Neural cell (in vitro differentiated cells): ENCODE measurements at regions not wholly inside any gene's neighbourhood (a gene's known extent, or its start where the extent isn't known, plus 50 kb on each side); places are given as distances from the start of the nearest gene placed in this dataset.
"Not testable (repeated sequence)": the region's sequence is repeated elsewhere in the genome, so short reads cannot be mapped to it uniquely, and the experiment has no call there.

Experiments
- H2AFZ ChIP-seq: fragments of 200-600, 300-800 bp; sonication (generic), shearing (Covaris generic); 2 replicates; pipeline ENCODE4 v1.6.0; 2014; ENCODE audit warnings: low read depth, mild to moderate bottlenecking, antibody characterized with exemption, low read length, moderate library complexity
- H3F3A ChIP-seq: fragments of 200-600 bp; shearing (Covaris generic); 2 replicates; pipeline ENCODE4 v1.6.1; 2016; ENCODE audit warnings: mild to moderate bottlenecking, moderate library complexity, mixed read lengths, antibody characterized with exemption, low read length; ENCODE audit not compliant: insufficient read depth, poor library complexity, severe bottlenecking
- H3K27ac ChIP-seq: fragments of 200-600, 300-800 bp; sonication (generic), shearing (Covaris generic); 2 replicates; pipeline ENCODE4 v1.5.1; 2014; ENCODE audit warnings: mild to moderate bottlenecking, low read length, moderate library complexity
- H3K27me3 ChIP-seq: fragments of 300-800, 200-600 bp; sonication (generic), shearing (Covaris generic); 2 replicates; pipeline ENCODE4 v1.6.0; 2014; ENCODE audit warnings: mild to moderate bottlenecking, low read depth, low read length, moderate library complexity; ENCODE audit not compliant: insufficient read depth
- H3K36me3 ChIP-seq: fragments of 300-800, 200-600 bp; sonication (generic), shearing (Covaris generic); 2 replicates; pipeline ENCODE4 v1.5.1; 2014; ENCODE audit warnings: mild to moderate bottlenecking, antibody characterized with exemption, low read length, moderate library complexity; ENCODE audit not compliant: insufficient read depth
- H3K4me2 ChIP-seq: fragments of 300-800, 200-600 bp; sonication (generic), shearing (Covaris generic); 2 replicates; pipeline ENCODE4 v1.6.0; 2014; ENCODE audit warnings: mild to moderate bottlenecking, low read length
- H3K4me3 ChIP-seq: fragments of 300-800, 200-600 bp; sonication (generic), shearing (Covaris generic); 2 replicates; pipeline ENCODE4 v1.5.1; 2014; ENCODE audit warnings: mild to moderate bottlenecking, low read length, moderate library complexity
- H3K79me2 ChIP-seq: fragments of 200-600 bp; shearing (Covaris generic); replicated peaks from 2 replicates; pipeline ENCODE4 v1.6.0; 2014; ENCODE audit warnings: mild to moderate bottlenecking, low read length, moderate library complexity; ENCODE audit not compliant: insufficient read depth
- H3K9ac ChIP-seq: fragments of 300-800, 200-600 bp; sonication (generic), shearing (Covaris generic); 2 replicates; pipeline ENCODE4 v1.6.1; 2016; ENCODE audit warnings: mild to moderate bottlenecking, low read length, mixed read lengths
- H3K9me2 ChIP-seq: fragments of 200-600 bp; shearing (Covaris generic); 2 replicates; pipeline ENCODE4 v1.6.1; 2016; ENCODE audit warnings: mild to moderate bottlenecking, low read length, mixed read lengths; ENCODE audit not compliant: insufficient read depth
- H3K9me3 ChIP-seq: fragments of 200-600, 300-800 bp; sonication (generic), shearing (Covaris generic); 2 replicates; pipeline ENCODE4 v1.6.1; 2016; ENCODE audit warnings: mild to moderate bottlenecking, mixed run types, low read length, moderate library complexity, mixed read lengths
- H4K20me1 ChIP-seq: fragments of 200-600 bp; shearing (Covaris generic); 2 replicates; pipeline ENCODE4 v1.6.1; 2016; ENCODE audit warnings: mild to moderate bottlenecking, mixed run types; ENCODE audit not compliant: insufficient read depth
- CTCF ChIP-seq: fragments of 450-650 bp; IDR thresholded peaks from 2 replicates; pipeline ENCODE4 v1.5.1; 2014; ENCODE audit warnings: antibody characterized with exemption, mild to moderate bottlenecking, moderate library complexity; ENCODE audit not compliant: poor library complexity, severe bottlenecking
- EP300 ChIP-seq: fragments of 450-650 bp; conservative IDR thresholded peaks from 2 replicates; pipeline ENCODE4 v1.6.1; 2014; ENCODE audit warnings: antibody characterized with exemption, mild to moderate bottlenecking, moderate library complexity; ENCODE audit not compliant: poor library complexity, severe bottlenecking
- EZH2 ChIP-seq: fragments of 200-600, 300-800 bp; shearing (Covaris generic), sonication (generic); IDR thresholded peaks from 2 replicates; pipeline ENCODE4 v1.6.1; 2014; ENCODE audit warnings: antibody characterized with exemption, low read length, borderline replicate concordance, mild to moderate bottlenecking; ENCODE audit not compliant: insufficient read depth, poor library complexity, severe bottlenecking
- MXI1 ChIP-seq: fragments of 450-650 bp; conservative IDR thresholded peaks from 2 replicates; pipeline ENCODE4 v1.6.1; 2014; ENCODE audit warnings: antibody characterized with exemption, mild to moderate bottlenecking; ENCODE audit not compliant: poor library complexity, severe bottlenecking
- POLR2AphosphoS5 ChIP-seq: IDR thresholded peaks from 2 replicates; pipeline ENCODE4 v1.6.1; 2012
- RAD21 ChIP-seq: fragments of 450-650 bp; conservative IDR thresholded peaks from 2 replicates; pipeline ENCODE4 v1.6.1; 2014; ENCODE audit warnings: antibody characterized with exemption, mild to moderate bottlenecking, moderate library complexity
- REST ChIP-seq: IDR thresholded peaks from 2 replicates; pipeline ENCODE4 v1.6.1; 2012; ENCODE audit warnings: borderline replicate concordance
- SMC3 ChIP-seq: fragments of 450-650 bp; conservative IDR thresholded peaks from 2 replicates; pipeline ENCODE4 v1.6.1; 2014; ENCODE audit warnings: antibody characterized with exemption, mild to moderate bottlenecking, moderate library complexity; ENCODE audit not compliant: poor library complexity
- TAF1 ChIP-seq: IDR thresholded peaks from 2 replicates; pipeline ENCODE4 v1.6.1; 2012; ENCODE audit warnings: low read depth

- no peaks in the 10 kb centered on the region for H4K20me1 ChIP-seq
- no peak overlapping the region for H3K9ac ChIP-seq
- H3K4me2 ChIP-seq = no peak overlapping the region
- no peak overlapping the region for H2AFZ ChIP-seq
- no peaks in the 10 kb centered on the region for H3F3A ChIP-seq
- no peak overlapping the region for H3K27ac ChIP-seq
- H3K4me3 ChIP-seq = no peak overlapping the region
- TF ChIP-seq SMC3 = no peak
- no peaks in the 10 kb centered on the region for H3K27me3 ChIP-seq
- no peaks in the 10 kb centered on the region for H3K36me3 ChIP-seq
- H3K9me2 ChIP-seq = no peaks in the 10 kb centered on the region
- H3K9me3 ChIP-seq = no peaks in the 10 kb centered on the region
- H3K79me2 ChIP-seq = no peaks in the 10 kb centered on the region
Measured at GRCh38 chr5:60020457-60020856, 126.9 kb upstream of the PDE4D start.

GRCh38 chr5:60018960-60019359 lies 125.4 kb upstream of the PDE4D start:
- not testable (repeated sequence) for H2AFZ ChIP-seq, H3K9me2 ChIP-seq, H3F3A ChIP-seq, H3K27ac ChIP-seq, H3K9ac ChIP-seq, H3K4me2 ChIP-seq, H3K4me3 ChIP-seq, H4K20me1 ChIP-seq, H3K79me2 ChIP-seq, H3K36me3 ChIP-seq, H3K27me3 ChIP-seq, H3K9me3 ChIP-seq

- H3K27ac ChIP-seq = no peak overlapping the region
- H3K36me3 ChIP-seq = no peaks in the 10 kb centered on the region
- H3K27me3 ChIP-seq = no peaks in the 10 kb centered on the region
- no peaks in the 10 kb centered on the region for H3K9me3 ChIP-seq
- H3K4me3 ChIP-seq = no peak overlapping the region
- no peaks in the 10 kb centered on the region for H3K9me2 ChIP-seq
- no peak for TF ChIP-seq REST
- TF ChIP-seq EZH2 = no peak
- no peak for TF ChIP-seq POLR2AphosphoS5
- no peak for TF ChIP-seq TAF1
- TF ChIP-seq MXI1 = no peak
- TF ChIP-seq RAD21 = no peak
- no peak for TF ChIP-seq CTCF
- TF ChIP-seq SMC3 = no peak
- no peak for TF ChIP-seq EP300
- no peaks in the 10 kb centered on the region for H4K20me1 ChIP-seq
- no peak overlapping the region for H2AFZ ChIP-seq
- no peak overlapping the region for H3K4me2 ChIP-seq
- no peaks in the 10 kb centered on the region for H3F3A ChIP-seq
- H3K79me2 ChIP-seq = no peaks in the 10 kb centered on the region
- H3K9ac ChIP-seq = no peak overlapping the region
Measured at GRCh38 chr5:60018091-60018490, 124.6 kb upstream of the PDE4D start.
